DMS79 treated with DMSO at 0.1 percent for 48 hours (cell line): ENCODE measurements at regions not wholly inside any gene's neighbourhood (a gene's known extent, or its start where the extent isn't known, plus 50 kb on each side); places are given as distances from the start of the nearest gene placed in this dataset.

Experiments
- DNase-seq: peaks from one replicate; lab custom pipeline; 2025; lab: John Stamatoyannopoulos, UW

DNA sequence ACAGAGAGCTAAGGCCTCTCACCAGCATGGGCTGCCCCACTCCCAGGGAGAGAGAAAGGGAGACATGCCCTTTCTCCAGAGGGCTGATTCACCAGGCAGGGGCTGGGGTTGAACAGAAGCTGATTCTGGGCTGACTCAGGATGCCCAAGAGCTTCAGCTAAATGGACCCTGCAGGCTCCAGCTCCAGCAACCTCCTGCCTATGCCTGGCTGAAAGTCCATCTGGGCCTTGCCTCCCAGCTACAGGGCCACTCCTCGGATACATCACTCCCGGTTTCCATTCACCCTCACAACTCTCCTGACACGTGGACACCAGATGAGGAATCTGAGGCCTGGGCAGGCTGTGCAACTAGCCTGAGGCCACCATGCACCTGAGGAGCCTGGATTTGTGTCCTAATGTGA lies 215.5 kb downstream of the BUD13 start:
- DNase-seq = no peak

DNA sequence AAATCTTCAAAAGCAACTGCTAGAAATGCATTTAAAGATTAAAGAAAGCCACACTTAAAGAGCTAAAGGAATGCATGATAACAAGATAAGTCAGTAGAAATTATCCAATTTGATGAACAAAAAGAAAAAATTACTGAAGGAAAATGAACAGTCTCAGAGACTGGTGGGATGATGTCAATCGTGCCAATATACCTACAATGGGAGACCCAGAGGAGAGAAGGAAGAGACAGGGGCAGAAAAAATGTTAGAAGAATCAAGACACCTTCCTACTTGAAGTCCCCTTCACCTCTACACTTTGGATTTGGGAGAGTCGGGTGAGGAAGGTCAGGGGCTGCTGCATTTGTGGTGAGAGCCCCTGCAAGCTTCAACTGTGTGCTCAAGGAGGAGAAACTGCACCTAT lies 216.3 kb downstream of the BUD13 start:
- no peak for DNase-seq

DNA sequence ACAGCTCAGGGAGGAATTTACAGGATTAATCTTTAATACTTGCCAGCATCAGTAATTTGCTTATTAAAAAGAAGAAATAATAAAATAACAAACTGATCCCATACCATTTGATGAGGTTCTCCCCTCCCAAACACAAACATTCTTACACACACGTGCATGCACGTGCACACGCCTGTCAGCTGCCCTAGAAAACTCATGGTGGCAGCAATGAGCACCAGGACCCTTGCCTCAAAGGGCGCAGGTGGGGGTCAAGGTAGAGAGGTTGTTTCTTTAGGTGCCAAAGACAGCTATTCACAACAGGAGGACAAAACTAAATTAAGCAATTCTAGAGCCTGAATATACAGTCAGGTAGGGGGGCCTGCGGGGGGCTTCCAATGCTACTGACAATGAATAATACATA lies 219.3 kb downstream of the BUD13 start:
- DNase-seq = no peak

DNA sequence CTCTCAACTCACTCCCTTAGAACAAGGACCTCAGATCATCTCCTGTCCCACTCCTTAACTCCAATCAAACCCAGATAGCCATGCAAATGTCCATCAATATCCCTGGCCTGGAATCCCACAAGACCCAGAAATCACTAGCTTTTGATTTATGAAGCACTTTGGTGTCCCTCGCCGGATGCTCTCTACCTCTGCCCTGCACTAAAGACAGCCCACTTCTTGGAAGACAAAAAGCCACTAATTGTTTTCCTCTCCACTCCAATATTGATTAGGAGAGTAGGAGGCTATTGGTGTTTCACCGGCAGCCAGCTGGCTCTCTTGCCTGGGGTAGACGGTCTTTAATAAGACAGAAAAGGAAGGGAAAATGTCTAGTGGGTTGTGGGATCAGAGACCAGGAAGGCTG lies 221.2 kb downstream of the BUD13 start:
- no peak for DNase-seq

DNA sequence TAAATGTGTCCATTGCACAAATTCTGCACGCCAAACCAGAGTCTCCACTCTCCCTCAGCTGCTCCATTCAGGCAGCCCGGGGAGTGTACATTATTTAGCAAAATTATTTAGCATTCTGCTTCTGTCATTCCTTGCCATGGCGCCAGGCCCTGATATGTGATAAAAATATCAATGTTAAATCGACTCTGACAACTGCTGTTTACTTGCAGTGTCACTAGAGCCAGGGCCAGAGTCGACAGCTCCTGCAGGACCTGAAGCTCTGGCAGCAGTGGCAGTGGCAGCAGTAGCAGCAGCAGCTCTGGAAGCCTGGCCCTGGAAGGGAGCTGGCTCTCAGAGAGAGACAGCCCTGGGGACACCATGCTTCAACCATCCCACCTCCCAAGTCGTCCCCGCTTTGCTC lies 224.5 kb downstream of the BUD13 start:
- DNase-seq = no peak

DNA sequence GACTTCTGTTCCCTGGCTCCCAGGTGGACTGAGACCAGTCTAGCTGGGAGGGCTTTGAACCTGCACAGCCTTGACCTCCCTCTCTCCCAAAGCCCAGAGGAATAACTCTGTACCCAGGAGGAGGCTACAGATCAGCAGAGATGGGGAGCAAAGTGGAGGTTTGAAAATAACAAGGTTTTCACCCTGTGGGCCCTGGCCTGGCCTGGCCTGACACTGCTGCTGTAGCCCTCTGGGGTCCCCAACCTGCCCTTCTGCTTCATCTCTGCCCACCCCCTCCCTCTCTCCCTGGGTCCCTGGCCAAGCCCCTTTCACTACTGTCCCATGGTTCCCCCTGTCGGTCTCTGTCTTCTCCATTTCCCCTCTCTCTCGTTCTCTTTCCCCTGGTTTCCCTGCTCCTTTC lies 225.2 kb downstream of the BUD13 start:
- no peak for DNase-seq

DNA sequence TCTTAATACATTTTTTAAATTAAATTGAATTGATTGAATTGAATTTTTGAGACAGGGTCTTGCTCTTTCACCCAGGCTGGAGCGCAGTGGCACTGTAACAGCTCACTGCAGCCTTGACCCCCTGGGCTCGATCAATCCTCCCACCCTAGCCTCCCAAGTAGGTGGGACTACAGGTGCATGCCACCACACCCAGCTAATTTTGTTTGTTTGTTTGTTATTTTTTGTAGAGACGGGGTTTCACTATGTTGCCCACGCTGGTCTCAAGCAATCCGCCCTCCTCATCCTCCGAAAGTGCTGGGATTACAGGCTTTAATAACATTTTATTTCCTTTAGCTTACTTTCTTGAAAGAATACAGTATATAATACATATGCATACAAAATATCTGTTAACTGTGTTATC lies 226.9 kb downstream of the BUD13 start:
- DNase-seq = no peak

DNA sequence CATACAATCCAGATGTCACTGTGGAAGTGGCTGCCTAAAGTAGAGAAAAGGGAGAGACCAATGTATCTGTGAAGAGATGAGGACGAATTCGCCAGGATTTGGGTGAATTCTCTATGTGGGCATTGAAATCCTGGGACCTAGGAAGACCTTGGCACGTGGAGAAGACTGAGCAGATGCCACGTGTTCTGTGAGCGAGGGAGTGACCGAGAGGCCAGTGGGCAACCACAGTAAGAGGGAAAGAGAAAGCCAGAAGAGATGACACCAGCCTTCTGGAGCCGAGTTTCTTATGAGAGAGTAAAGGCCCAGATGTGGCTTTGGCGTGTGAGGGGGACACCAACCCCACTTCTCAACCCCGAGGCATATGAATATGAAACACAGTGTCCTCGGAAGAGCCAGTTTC lies 228.1 kb downstream of the BUD13 start:
- DNase-seq = no peak

DNA sequence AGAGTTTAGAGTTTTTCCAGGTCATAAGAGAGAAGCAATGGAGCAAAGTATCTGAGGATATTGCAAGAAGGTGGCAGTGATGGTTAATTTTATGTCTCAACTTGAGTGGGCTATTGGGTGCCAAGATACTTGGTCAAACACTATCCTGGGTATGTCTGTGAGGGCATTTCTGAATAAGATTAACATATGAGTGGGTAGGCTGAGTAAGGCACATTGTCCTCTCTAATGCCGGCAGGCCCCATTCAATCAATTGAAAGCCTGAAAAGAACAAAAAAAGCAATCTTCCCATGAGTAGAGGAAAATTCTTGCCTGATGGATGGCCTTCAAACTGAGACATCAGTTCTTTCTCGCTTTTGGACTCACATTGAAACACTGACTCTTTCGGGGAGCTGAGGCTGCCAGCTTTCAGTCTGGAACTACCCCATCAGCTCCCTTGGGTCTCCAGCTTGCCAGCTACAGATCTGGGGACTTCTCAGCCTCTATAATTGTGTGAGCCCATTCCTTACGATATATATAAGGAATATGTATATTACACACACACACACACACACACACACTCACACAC lies 228.8 kb downstream of the BUD13 start:
- no peak for DNase-seq

DNA sequence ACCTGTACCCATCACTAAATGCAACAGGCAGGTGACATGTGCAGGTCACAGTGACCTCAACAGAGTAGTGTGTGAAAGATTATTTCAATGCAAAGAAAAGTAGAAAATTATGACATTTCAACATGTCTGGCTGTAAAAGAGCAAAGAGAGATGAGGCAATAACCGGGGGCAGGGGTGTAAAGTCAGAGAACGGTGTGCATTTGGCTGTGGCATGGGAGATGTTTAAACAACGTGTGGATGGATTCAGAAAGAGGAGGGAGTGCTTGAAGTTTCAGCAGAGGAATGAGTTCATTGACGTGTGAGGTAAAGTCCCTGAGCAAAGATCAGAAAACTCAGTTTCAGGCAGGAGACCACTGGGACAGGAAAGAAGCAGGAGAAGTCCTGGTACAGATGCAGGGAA lies 229.7 kb downstream of the BUD13 start:
- no peak for DNase-seq

DNA sequence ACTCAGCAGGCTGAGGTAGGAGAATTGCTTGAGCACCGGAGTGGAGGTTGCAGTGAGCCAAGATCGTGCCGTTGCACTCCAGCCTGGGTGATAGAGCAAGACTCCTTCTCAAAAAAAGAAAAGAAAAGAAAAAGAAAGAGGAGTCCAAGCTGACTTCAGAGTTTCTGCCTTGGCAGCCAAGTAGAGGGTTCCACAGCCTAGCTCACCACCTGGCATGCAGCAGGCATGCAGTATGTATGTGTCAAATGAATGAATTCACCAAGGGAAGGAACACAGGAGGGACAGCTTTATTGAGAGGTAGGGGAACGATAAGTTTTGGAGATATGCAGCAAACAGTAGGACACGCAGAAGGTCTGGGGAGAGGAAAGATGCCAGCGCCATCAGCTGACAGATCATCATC lies 230.4 kb downstream of the BUD13 start:
- DNase-seq = no peak

DNA sequence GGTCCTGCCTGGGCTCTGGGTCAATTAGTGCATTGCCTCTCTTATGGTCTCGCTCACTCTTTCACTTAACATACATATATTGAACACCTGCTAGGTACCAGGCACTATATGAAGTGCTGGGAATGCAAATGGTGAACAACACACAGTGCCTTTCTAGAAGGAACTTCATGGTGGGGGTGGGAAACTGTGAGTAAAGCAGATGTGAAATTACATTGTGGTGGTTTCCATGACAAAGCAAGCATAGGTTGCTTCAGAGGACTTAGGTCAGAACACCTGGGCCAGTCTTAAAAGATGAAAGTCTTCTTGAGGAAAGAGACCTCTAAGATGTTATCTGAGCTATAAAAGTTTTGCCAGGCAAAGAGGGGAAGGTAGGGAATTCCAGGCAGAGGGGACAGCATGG lies 231.3 kb downstream of the BUD13 start:
- no peak for DNase-seq

DNA sequence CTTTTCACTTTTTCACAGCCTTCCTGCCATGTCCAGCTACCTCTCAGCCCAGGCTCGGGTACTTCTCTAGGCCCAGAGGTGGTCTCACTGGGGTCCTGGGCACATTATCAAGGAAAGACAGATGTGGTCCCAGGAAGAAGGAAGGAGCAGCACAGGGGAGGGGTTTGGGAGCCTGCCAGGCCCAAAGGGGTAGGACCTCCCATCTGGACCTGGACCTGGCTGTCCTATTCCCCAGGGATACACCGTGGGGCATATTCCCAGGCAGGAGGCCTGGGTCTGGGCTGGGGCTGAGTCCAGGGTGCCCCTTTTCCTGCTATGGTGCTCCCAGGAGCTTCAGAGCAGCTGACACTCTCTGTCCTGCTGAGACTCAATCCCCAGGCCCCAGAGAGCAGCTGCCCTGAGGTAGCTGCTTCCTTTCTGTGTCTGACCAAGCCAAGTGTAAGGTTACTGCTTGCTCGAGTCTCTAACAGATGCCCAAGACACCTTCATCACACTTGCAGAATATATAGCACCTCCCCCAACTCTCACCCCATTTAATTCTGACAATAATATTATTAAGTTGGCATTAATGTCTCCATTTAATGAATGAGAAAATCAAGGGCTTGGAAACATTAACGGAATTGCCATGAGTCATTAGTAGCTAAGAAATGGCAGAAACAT lies 232.0 kb downstream of the BUD13 start:
- DNase-seq = no peak

DNA sequence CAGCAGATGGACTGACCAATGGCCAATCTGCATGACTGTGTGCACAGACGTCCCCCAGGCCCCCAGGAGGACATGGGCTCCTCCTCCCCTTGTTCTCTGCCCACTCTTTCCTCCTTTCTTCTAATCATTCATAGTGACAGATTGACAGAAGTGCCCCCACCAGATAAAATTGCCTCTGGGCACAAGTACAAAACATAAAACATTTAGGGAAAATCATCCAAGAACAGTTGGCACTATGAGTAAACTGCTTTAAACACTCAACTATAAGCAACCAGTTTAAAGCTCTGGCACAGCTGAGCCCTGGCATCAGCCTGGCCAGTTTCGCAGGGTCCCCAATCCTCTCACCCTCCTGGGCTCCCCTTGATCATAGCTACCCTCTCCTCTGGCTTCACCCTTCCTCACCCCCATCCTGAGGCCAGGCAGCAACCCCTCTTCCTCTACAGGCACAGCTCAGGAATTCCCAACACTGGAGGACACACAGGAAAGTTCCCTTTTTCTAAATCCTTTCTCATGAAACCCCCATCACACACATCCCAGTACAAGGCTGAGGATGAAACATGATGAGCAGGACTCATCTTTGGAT lies 232.9 kb downstream of the BUD13 start:
- DNase-seq = no peak

DNA sequence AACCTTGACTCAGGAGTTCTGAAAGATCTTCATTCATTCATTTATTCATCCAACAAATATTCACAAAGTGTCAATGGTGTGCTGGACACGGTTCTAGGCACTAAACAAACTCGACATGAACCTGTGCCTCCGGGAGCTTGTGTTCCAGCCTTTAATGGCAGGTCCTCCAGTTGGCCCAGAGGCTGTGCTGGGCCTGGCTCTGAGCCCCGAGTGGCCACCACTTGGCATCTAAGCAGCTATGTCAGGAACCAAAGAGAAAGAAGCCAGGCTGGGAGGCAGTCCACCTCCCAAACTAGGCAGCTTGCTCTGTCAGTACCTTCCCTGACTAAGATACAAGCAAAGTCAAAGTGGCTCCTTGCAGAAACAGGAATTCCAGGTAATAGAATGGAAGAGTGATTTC lies 233.6 kb downstream of the BUD13 start:
- no peak for DNase-seq

DNA sequence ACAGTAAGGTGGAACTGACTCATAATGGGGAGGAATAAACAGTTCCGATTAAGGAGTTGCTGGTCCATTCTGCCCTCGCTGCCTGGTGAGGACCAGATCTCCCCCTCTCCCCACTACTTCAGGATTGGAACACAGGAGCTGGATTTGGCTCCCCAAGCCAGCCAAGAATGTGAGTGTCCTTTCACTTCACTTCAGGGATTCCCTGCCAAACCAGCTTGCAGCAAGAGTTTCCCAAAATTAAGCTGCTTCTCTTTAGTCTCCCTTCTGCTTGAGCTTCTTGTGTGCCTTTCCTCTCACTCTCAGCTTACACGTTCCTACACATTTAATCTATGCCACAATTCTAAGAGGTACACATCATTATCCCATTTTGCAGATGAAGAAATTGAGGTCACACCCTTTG lies 234.1 kb downstream of the BUD13 start:
- no peak for DNase-seq

DNA sequence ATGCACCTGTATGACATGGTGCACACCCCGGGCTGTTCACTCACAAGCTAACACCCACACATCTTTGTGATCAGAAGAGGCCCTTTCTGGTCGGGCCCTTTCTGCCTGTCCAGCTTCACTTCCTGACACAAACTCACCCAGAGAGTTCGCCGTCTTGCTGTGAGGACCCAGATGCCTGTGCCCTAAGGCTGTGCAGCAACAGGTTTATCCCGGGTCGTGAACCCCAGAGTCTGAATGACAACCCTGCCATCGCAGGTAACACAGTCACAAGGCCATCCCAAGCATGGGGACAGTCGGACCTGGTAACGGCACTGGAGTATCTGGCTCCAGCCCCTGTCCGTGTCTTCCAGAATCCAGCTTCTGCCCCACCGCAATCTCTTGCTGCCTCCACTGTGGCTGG lies 235.1 kb downstream of the BUD13 start:
- DNase-seq = no peak

DNA sequence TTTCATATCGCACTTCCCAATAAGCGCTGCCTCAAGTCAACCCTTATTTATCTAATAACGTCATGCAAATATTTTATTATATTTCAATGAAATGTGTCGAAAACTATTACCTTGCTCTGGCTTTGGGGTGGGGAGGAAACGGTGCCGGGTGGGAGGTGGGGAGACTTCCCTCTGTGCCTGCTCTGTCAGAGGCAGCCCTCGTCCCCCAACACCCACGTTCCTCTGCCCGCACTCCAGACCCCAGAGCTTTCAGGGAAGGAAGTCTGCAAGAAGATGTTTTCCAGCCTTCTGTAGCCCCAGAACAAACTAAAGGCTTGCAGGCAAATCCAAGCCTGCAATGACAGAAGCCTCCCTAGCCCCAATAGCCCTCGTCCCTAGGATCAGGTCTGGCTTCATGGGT lies 235.7 kb downstream of the BUD13 start:
- no peak for DNase-seq

DNA sequence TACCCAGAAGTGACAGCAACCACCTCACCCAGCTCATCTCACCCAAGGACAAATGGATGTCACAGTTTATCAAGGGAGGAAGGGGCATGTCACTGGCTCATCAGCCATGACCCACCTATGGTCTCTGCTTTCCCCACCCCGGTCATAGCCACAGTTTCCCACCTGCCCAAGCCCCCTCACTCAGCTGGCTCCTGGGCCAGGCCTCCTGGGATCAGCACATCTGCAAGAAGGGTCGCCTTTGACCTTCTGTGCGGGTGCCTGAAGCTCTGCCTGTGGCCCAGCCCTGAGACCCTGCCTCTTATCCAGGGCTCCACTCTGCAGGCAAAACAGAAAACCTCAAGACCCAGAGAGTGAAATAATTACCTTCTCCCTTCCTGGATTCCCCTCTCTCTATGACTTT lies 236.4 kb downstream of the BUD13 start:
- no peak for DNase-seq

DNA sequence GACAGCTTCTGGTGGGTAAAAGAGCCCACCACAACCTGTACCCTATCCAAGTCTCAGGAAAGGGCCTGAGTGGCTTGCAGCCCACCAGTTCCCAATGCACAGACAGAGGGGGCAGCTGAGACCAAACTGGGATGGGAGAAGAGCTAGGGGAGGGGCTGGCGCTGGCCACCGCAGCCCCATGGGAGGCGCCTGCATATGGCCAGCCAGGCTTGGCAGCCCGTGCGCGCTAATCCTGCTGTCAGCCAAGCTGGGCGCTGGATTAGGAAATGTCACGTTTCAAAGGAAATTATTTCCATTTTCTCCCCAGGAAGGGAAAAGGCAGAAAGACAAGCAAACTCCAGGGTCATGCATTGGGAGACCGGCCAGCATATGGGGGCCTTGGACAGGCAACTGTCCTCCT lies 236.8 kb downstream of the BUD13 start:
- no peak for DNase-seq

DNA sequence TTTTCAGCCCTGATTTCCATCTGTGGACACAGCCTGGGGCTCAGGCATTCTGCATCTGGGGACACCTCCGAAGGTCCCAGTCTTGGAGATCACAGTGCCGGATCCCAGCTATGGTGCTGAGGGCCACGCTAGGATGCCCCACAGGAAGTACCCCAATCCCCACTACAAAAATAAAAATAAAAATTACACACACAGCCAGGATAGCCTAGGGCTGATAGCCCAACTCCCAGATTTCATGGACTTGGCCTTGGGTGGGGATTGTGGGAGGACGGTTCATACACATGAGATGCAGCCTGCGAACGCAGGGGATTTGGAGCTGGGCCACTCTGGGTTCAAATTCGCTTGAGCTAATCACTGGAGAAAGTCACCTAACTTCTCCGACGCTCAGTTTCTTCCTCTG lies 237.7 kb downstream of the BUD13 start:
- DNase-seq = no peak

DNA sequence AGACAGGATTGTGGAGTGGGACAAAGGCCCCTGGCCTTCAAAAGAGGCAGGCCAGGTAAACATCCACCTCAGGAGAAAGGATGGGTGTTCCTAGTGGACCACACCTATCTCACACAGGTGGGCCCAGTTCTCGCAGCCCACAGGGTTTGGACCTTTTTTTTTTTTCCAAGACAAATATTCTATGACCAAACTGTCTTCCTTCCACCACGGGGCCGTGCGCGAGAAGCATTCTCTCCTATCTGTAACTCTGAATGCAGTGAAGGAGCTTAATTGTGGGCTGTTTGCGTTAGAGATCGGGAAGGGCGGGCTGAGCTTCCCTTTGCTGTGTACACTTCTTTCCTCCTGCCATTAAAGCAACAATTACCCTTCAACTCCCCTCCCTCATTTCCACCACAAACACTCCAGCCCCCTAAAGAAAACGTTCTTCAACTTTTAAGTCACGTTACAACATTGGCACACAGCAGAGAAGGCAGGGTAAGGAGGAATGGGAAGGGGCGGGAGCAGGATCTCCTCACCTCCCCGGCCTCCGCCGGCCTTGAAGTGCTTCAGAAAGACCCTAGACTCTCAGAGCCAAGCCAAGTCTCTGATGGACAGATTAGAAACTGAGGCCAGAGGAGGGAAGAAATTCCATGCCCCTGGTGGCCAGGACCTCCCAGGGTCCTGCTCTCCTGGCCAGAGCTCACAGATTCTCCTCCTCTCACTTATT lies 238.4 kb downstream of the BUD13 start:
- no peak for DNase-seq

DNA sequence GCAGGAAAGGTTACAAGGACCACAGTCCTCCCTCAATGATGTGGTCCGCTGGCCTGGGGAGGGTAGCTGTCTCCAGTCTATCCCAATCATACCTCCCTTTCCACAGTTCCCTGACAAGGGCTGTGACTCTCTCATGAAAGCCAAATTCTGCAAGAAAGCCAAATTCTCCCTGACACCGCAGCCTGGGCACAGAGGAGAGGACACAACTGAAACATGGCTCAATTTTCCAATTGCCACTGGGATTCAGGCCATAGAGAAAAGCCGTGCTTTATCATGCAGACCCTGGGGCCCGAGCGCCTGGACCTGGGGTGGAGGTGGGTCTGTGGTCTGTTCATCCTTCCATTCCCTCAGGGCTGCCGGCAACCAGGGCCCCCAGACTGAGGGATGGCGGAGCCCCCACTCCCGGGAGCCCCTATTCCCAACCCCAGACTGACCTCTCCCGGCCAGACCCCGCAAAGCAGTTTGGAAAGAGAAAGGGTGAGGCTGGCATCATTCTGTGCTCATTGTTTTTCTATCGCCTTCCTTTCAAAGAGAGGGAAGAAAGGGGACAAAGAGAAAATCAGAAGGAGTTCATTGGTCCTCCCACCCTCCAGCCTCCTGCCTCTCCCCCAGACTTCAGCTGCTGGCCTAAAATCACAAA lies 239.5 kb downstream of the BUD13 start:
- no peak for DNase-seq
